ENCODE measurements at regions not wholly inside any gene's neighbourhood (a gene's known extent, or its start where the extent isn't known, plus 50 kb on each side); places are given as distances from the start of the nearest gene placed in this dataset.

DNA sequence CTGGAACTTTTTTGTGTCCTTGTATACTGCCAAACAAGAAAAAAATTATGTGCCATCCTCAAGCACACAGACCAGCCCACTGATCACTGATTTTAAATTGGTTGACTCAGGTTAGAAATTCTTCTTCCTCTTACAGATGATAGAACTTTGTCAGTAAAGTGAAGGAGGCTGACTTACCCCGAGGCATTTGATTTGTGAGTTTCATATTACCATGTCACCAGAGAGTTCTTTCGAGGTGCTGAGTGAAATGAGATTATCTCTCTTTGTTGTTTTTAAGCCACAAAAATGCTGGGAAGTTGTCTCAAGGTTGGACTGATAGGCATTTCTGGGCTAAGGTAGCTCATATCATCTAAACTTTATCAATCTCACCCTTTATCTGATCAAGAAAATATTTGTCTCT, 78.8 kb upstream of the FAM180A start:
- TF ChIP-seq, protein P1, sequence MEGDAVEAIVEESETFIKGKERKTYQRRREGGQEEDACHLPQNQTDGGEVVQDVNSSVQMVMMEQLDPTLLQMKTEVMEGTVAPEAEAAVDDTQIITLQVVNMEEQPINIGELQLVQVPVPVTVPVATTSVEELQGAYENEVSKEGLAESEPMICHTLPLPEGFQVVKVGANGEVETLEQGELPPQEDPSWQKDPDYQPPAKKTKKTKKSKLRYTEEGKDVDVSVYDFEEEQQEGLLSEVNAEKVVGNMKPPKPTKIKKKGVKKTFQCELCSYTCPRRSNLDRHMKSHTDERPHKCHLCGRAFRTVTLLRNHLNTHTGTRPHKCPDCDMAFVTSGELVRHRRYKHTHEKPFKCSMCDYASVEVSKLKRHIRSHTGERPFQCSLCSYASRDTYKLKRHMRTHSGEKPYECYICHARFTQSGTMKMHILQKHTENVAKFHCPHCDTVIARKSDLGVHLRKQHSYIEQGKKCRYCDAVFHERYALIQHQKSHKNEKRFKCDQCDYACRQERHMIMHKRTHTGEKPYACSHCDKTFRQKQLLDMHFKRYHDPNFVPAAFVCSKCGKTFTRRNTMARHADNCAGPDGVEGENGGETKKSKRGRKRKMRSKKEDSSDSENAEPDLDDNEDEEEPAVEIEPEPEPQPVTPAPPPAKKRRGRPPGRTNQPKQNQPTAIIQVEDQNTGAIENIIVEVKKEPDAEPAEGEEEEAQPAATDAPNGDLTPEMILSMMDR (IDR thresholded peaks at IDR 0.05; ENCODE audit: low read depth, low read length, missing input control): no peak
- TF ChIP-seq FOXA1 (IDR thresholded peaks at IDR 0.05) (no peak), YY1 (IDR thresholded peaks at IDR 0.05) (no peak), RAD21 (IDR thresholded peaks at IDR 0.05) (no peak), JUND (IDR thresholded peaks at IDR 0.05) (no peak), EGR1 (IDR thresholded peaks at IDR 0.05; ENCODE audit: low read depth in 2 of 2) (no peak), GABPA (IDR thresholded peaks at IDR 0.05 in 1 of 2, conservative IDR thresholded peaks at IDR 0.05 in 1 of 2) (no peak), ATF3 (IDR thresholded peaks at IDR 0.05) (no peak)
- TF ChIP-seq, protein P2, sequence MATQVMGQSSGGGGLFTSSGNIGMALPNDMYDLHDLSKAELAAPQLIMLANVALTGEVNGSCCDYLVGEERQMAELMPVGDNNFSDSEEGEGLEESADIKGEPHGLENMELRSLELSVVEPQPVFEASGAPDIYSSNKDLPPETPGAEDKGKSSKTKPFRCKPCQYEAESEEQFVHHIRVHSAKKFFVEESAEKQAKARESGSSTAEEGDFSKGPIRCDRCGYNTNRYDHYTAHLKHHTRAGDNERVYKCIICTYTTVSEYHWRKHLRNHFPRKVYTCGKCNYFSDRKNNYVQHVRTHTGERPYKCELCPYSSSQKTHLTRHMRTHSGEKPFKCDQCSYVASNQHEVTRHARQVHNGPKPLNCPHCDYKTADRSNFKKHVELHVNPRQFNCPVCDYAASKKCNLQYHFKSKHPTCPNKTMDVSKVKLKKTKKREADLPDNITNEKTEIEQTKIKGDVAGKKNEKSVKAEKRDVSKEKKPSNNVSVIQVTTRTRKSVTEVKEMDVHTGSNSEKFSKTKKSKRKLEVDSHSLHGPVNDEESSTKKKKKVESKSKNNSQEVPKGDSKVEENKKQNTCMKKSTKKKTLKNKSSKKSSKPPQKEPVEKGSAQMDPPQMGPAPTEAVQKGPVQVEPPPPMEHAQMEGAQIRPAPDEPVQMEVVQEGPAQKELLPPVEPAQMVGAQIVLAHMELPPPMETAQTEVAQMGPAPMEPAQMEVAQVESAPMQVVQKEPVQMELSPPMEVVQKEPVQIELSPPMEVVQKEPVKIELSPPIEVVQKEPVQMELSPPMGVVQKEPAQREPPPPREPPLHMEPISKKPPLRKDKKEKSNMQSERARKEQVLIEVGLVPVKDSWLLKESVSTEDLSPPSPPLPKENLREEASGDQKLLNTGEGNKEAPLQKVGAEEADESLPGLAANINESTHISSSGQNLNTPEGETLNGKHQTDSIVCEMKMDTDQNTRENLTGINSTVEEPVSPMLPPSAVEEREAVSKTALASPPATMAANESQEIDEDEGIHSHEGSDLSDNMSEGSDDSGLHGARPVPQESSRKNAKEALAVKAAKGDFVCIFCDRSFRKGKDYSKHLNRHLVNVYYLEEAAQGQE (IDR thresholded peaks at IDR 0.05): no peak
